CD4-positive, alpha-beta T cell (primary cell): ENCODE measurements at regions not wholly inside any gene's neighbourhood (a gene's known extent, or its start where the extent isn't known, plus 50 kb on each side); places are given as distances from the start of the nearest gene placed in this dataset.

Experiments used
- ATAC-seq: fragments of 200-7000 bp; cut with Tn5 transposase; one replicate; pipeline ENCODE4 v1.10.0; 2022; ENCODE audit warnings: mild to moderate bottlenecking; ENCODE audit not compliant: poor library complexity
- CTCF ChIA-PET: fragments of 350-600 bp; sonication (Branson Sonifier 250); formaldehyde crosslinking; loops from one replicate; lab custom pipeline; 2021; ENCODE audit warnings: antibody characterized with exemption, inconsistent platforms; lab: Charles Lee
- POLR2A ChIA-PET: fragments of 350-600 bp; sonication (Branson Sonifier 250); formaldehyde crosslinking; loops from one replicate; lab custom pipeline; 2021; ENCODE audit warnings: antibody characterized with exemption, inconsistent platforms; lab: Charles Lee
- DNase-seq, 14 experiments: peaks; one replicate each; pipeline ENCODE4 v3.0.0-alpha.2; 2013 to 2020; ENCODE audit warnings: mixed read lengths in 2 of 14
- H3K27ac ChIP-seq, 2 donors: one replicate each; pipeline versions ENCODE4 v1.5.1 to v1.7.0; 2013; ENCODE audit warnings: low read length in 2 of 2, low read depth in 1 of 2, mild to moderate bottlenecking in 1 of 2
- H3K27me3 ChIP-seq, 2 experiments: 1 replicate in 1 of 2; 2 replicates in 1 of 2; pipeline versions ENCODE4 v1.6.1 to v1.7.0; 2013; ENCODE audit warnings: low read length in 2 of 2, control low read depth in 1 of 2, mild to moderate bottlenecking in 1 of 2, moderate library complexity in 1 of 2; ENCODE audit not compliant: insufficient read depth in 2 of 2, control insufficient read depth in 1 of 2
- H3K36me3 ChIP-seq: one replicate; pipeline ENCODE4 v1.6.1; 2013; ENCODE audit warnings: low read length, control low read depth; ENCODE audit not compliant: insufficient read depth
- H3K4me1 ChIP-seq: one replicate; pipeline ENCODE4 v1.6.1; 2013; ENCODE audit warnings: low read length, control low read depth; ENCODE audit not compliant: insufficient read depth
- H3K4me3 ChIP-seq: one replicate; pipeline ENCODE4 v1.5.1; 2013; ENCODE audit warnings: mild to moderate bottlenecking, low read length, moderate library complexity
- H3K9me3 ChIP-seq, 2 experiments: 1 replicate in 1 of 2; 2 replicates in 1 of 2; pipeline versions ENCODE4 v1.6.1 to v1.7.0; 2013; ENCODE audit warnings: low read length in 2 of 2, mild to moderate bottlenecking in 2 of 2, control low read depth in 1 of 2, moderate library complexity in 1 of 2; ENCODE audit not compliant: control insufficient read depth in 1 of 2, insufficient read depth in 1 of 2
- H3K27ac Mint-ChIP-seq: one replicate; pipeline ENCODE4 v1.8.0; 2020; ENCODE audit warnings: mixed read lengths
- H3K27me3 Mint-ChIP-seq: one replicate; pipeline ENCODE4 v1.8.0; 2021; ENCODE audit warnings: mixed read lengths
- H3K36me3 Mint-ChIP-seq: one replicate; pipeline ENCODE4 v1.8.0; 2021; ENCODE audit warnings: low read depth, mixed read lengths
- H3K4me1 Mint-ChIP-seq: one replicate; pipeline ENCODE4 v1.8.0; 2021; ENCODE audit warnings: low read depth, mixed read lengths
- H3K4me3 Mint-ChIP-seq: one replicate; pipeline ENCODE4 v1.8.0; 2020; ENCODE audit warnings: mild to moderate bottlenecking, mixed read lengths
- H3K9me3 Mint-ChIP-seq: one replicate; pipeline ENCODE4 v1.8.0; 2020; ENCODE audit warnings: mixed read lengths
- intact Hi-C, 2 experiments: fragments of 100-400 bp; cut with DNase I in 1 of 2; cut with micrococcal nuclease in 1 of 2; formaldehyde crosslinking; loops; one replicate each; pipeline versions ENCODE4 v1.15.1 to v1.9.0; 2023 to 2025; cut with DNase I, micrococcal nuclease
- TF ChIP-seq, protein P1 (sequence below): fragments of 200-600 bp; IDR thresholded peaks from one replicate; pipeline ENCODE4 v1.8.0; 2022; ENCODE audit warnings: antibody characterized with exemption, mild to moderate bottlenecking

DNA sequence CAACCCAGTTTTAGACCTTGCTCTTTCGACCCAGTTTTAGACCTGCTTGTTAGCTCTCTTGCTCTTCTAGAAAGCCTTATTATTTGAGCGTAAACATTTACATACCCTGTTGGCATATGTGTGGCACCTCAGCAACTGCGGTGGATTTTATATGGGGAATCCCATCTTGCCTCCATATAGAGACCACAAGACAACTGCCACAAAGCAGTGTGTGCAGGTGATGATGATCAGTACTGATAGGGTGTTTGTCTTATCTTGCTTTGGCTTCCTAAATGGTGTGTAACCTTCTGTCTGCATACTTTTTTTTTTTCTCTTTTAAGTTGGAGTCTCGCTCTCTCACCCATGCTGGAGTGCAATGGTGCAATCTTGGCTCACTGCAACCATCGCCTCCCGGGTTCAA, 1270.8 kb downstream of the MRPL39 start:
- no peak overlapping the region for H3K4me3 ChIP-seq
- Mint-ChIP-seq H3K4me3 (no peak overlapping the region), H3K27ac (no peak overlapping the region), H3K36me3 (no peaks in the 10 kb centered on the region), H3K9me3 (peaks cover 5% of the 10 kb centered on the region), H3K27me3 (no peaks in the 10 kb centered on the region), H3K4me1 (no peaks in the 10 kb centered on the region)
- no peak overlapping the region for H3K27ac ChIP-seq
- CTCF ChIA-PET: no interaction called here
- no peaks in the 10 kb centered on the region for H3K27me3 ChIP-seq
- no peaks in the 10 kb centered on the region for H3K4me1 ChIP-seq
- intact Hi-C loops: no loop called here
- POLR2A ChIA-PET: no interaction called here
- DNase-seq: no peak
- TF ChIP-seq, protein P1, sequence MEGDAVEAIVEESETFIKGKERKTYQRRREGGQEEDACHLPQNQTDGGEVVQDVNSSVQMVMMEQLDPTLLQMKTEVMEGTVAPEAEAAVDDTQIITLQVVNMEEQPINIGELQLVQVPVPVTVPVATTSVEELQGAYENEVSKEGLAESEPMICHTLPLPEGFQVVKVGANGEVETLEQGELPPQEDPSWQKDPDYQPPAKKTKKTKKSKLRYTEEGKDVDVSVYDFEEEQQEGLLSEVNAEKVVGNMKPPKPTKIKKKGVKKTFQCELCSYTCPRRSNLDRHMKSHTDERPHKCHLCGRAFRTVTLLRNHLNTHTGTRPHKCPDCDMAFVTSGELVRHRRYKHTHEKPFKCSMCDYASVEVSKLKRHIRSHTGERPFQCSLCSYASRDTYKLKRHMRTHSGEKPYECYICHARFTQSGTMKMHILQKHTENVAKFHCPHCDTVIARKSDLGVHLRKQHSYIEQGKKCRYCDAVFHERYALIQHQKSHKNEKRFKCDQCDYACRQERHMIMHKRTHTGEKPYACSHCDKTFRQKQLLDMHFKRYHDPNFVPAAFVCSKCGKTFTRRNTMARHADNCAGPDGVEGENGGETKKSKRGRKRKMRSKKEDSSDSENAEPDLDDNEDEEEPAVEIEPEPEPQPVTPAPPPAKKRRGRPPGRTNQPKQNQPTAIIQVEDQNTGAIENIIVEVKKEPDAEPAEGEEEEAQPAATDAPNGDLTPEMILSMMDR: no peak
- peaks cover 0 to 5% of the 10 kb centered on the region in 2 experiments for H3K9me3 ChIP-seq
- ATAC-seq: no peak
- H3K36me3 ChIP-seq: no peaks in the 10 kb centered on the region

DNA sequence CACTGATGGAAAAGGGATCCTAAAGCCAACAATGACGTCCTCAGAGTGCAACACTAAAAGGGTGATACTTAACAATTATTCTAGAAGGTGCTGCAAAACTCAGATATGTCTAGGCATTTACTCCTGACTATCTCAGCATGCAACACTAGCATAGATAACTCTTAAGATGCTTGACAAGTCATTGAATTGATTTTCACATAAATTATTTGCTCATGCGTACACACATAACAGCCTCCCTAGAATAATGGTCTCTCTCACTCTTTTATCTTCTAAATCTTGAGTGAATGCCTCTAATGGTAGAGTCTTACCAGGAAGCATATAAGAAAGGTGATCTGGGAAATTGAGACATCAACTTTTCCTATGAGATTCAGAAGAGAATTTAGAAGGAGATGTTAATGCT, 1283.7 kb downstream of the MRPL39 start:
- ChIA-PET POLR2A (no interaction called here), CTCF (no interaction called here)
- ATAC-seq (no peak), DNase-seq (no peak)
- H3K4me1 ChIP-seq: no peaks in the 10 kb centered on the region
- H3K4me1 Mint-ChIP-seq: no peaks in the 10 kb centered on the region
- no peaks in the 10 kb centered on the region for H3K36me3 ChIP-seq
- H3K27ac ChIP-seq: no peak overlapping the region
- intact Hi-C loops: no loop called here
- H3K4me3 ChIP-seq: no peak overlapping the region
- H3K27ac Mint-ChIP-seq: no peak overlapping the region
- TF ChIP-seq, protein P1: no peak
- no peak overlapping the region for H3K4me3 Mint-ChIP-seq
- H3K36me3 Mint-ChIP-seq: no peaks in the 10 kb centered on the region
- H3K9me3 Mint-ChIP-seq: peaks cover 3% of the 10 kb centered on the region
- no peaks in the 10 kb centered on the region for H3K27me3 Mint-ChIP-seq
- H3K27me3 ChIP-seq: no peaks in the 10 kb centered on the region
- H3K9me3 ChIP-seq: no peaks in the 10 kb centered on the region

DNA sequence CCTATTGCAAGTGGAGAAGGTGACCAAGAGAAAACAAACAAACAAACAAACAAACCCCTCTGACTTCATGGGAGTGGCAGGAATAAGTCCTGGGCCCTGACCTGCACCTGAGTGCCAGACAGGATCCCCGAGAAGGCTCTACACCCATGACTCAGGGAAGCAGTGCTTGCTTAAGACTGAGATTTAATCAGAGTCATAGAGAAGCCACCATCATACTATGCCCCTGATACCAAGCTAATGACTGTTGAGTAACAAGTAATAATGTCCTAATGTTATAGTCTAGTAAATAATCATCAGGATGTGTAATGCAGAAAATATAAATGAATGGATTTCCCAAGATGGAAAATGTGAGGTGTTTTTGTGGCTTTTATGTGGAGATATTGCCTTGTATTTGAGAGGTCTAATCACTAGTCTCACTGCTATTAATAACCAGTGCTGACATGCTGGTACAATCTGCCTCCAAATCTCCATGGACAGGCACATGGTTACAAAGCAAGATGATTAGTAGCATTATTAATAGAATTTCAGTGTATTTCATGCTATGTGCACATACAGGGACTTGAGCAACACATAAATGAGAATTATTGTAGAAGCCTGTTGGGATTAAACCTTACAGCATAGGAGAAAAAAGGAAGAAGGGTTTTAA, 1290.9 kb downstream of the MRPL39 start:
- H3K27me3 Mint-ChIP-seq: no peaks in the 10 kb centered on the region
- H3K27ac Mint-ChIP-seq: no peak overlapping the region
- H3K36me3 ChIP-seq: no peaks in the 10 kb centered on the region
- H3K9me3 ChIP-seq: peaks cover 0 to 3% of the 10 kb centered on the region in 2 experiments
- H3K4me3 Mint-ChIP-seq: no peak overlapping the region
- no peak overlapping the region for H3K4me3 ChIP-seq
- ATAC-seq (no peak), DNase-seq (no peak)
- TF ChIP-seq, protein P1: no peak
- H3K4me1 Mint-ChIP-seq: no peaks in the 10 kb centered on the region
- intact Hi-C loops: no loop called here
- H3K27me3 ChIP-seq: no peaks in the 10 kb centered on the region
- CTCF ChIA-PET: no interaction called here
- H3K27ac ChIP-seq: no peak overlapping the region
- POLR2A ChIA-PET: no interaction called here
- H3K36me3 Mint-ChIP-seq: no peaks in the 10 kb centered on the region
- no peaks in the 10 kb centered on the region for H3K4me1 ChIP-seq
- no peaks in the 10 kb centered on the region for H3K9me3 Mint-ChIP-seq
